ENCODE measurements at regions not wholly inside any gene's neighbourhood (a gene's known extent, or its start where the extent isn't known, plus 50 kb on each side); places are given as distances from the start of the nearest gene placed in this dataset.
"Not testable (repeated sequence)": the region's sequence is repeated elsewhere in the genome, so short reads cannot be mapped to it uniquely, and the experiment has no call there.

GRCh38 chr9:28134446-28134976, 561.2 kb upstream of the C9orf72 start:
- TF ChIP-seq CTCF (IDR thresholded peaks at IDR 0.05) (no peak), POLR2A (IDR thresholded peaks at IDR 0.05) (no peak)
- DNase-seq, result no peak
- Histone ChIP-seq H3K4me3 (no peak overlapping the region), H3K27me3 (no peaks in the 10 kb centered on the region), H3K27ac (no peak overlapping the region), H3K4me1 (no peaks in the 10 kb centered on the region), H3K9me3 (no peaks in the 10 kb centered on the region), H3K36me3 (no peaks in the 10 kb centered on the region)
- intact Hi-C loops (cut with DNase I), result no loop called here
- WGBS (ENCODE audit: insufficient coverage, low coverage, low lambda C conversion rate, missing lambda C conversion rate), result 31% methylated on average over 8 of the region's 8 CpGs
- no peak for ATAC-seq

GRCh38 chr9:28135549-28135948, 562.3 kb upstream of the C9orf72 start:
- Histone ChIP-seq H3K4me1 (no peaks in the 10 kb centered on the region), H3K4me3 (no peak overlapping the region), H3K27me3 (no peaks in the 10 kb centered on the region), H3K27ac (no peak overlapping the region), H3K36me3 (no peaks in the 10 kb centered on the region), H3K9me3 (no peaks in the 10 kb centered on the region)
- 18% methylated on average over 2 of the region's 2 CpGs for WGBS (ENCODE audit: insufficient coverage, low coverage, low lambda C conversion rate, missing lambda C conversion rate)
- intact Hi-C loops (cut with DNase I), result no loop called here
- TF ChIP-seq POLR2A (IDR thresholded peaks at IDR 0.05) (no peak), CTCF (IDR thresholded peaks at IDR 0.05) (no peak)
- ATAC-seq (no peak), DNase-seq (no peak)

GRCh38 chr9:28136113-28136512, 562.8 kb upstream of the C9orf72 start:
- Histone ChIP-seq H3K27ac (no peak overlapping the region), H3K9me3 (no peaks in the 10 kb centered on the region), H3K27me3 (no peaks in the 10 kb centered on the region), H3K4me3 (no peak overlapping the region), H3K36me3 (no peaks in the 10 kb centered on the region), H3K4me1 (no peaks in the 10 kb centered on the region)
- no peak for ATAC-seq
- TF ChIP-seq CTCF (IDR thresholded peaks at IDR 0.05) (no peak), POLR2A (IDR thresholded peaks at IDR 0.05) (no peak)
- WGBS (ENCODE audit: insufficient coverage, low coverage, low lambda C conversion rate, missing lambda C conversion rate), result 18% methylated on average over 2 of the region's 2 CpGs
- intact Hi-C loops (cut with DNase I), result no loop called here
- DNase-seq, result no peak

GRCh38 chr9:28147430-28147829, 574.1 kb upstream of the C9orf72 start:
- DNase-seq; H3K9me3 ChIP-seq; H3K27ac ChIP-seq; H3K36me3 ChIP-seq; ATAC-seq; H3K4me3 ChIP-seq; intact Hi-C loops (cut with DNase I); H3K4me1 ChIP-seq; H3K27me3 ChIP-seq: not testable (repeated sequence)
- no CpG with 5 or more reads among the region's 15 CpGs for WGBS (ENCODE audit: insufficient coverage, low coverage, low lambda C conversion rate, missing lambda C conversion rate)

GRCh38 chr9:28147923-28148597, 574.8 kb upstream of the C9orf72 start:
- H3K36me3 ChIP-seq; H3K4me1 ChIP-seq; intact Hi-C loops (cut with DNase I); ATAC-seq; DNase-seq; H3K27me3 ChIP-seq; H3K27ac ChIP-seq; H3K9me3 ChIP-seq; H3K4me3 ChIP-seq: not testable (repeated sequence)
- WGBS (ENCODE audit: insufficient coverage, low coverage, low lambda C conversion rate, missing lambda C conversion rate), result 75% methylated on average over 11 of the region's 18 CpGs

- H3K36me3 ChIP-seq; H3K4me1 ChIP-seq; H3K4me3 ChIP-seq; H3K9me3 ChIP-seq; DNase-seq; H3K27ac ChIP-seq; ATAC-seq; H3K27me3 ChIP-seq; intact Hi-C loops (cut with DNase I): not testable (repeated sequence)
- WGBS (ENCODE audit: insufficient coverage, low coverage, low lambda C conversion rate, missing lambda C conversion rate), result no CpG with 5 or more reads among the region's 36 CpGs
Observed at GRCh38 chr9:28149361-28150050, 576.2 kb upstream of the C9orf72 start.

Data from right lobe of liver (tissue), 6 donors.